Panc1 (cell line): ENCODE measurements at regions not wholly inside any gene's neighbourhood (a gene's known extent, or its start where the extent isn't known, plus 50 kb on each side); places are given as distances from the start of the nearest gene placed in this dataset.

Source experiments
- ATAC-seq: fragments of 200-7000 bp; cut with Tn5 transposase; 2 replicates; pipeline ENCODE4 v1.9.1; 2020; ENCODE audit warnings: mild to moderate bottlenecking, moderate library complexity
- BruUV-seq: library from RNA; stranded (reverse); fragments of 400-500 nt; replicated peaks from 2 replicates; lab custom pipeline; 2021; lab: Mats Ljungman, UMichigan
- CTCF ChIA-PET: fragments of 300-600 bp; sonication (Branson Sonifier 250); formaldehyde crosslinking; loops from one replicate; lab custom pipeline; 2022; ENCODE audit warnings: antibody characterized with exemption; lab: Charles Lee
- POLR2A ChIA-PET: fragments of 300-600 bp; sonication (Branson Sonifier 250); formaldehyde crosslinking; loops from one replicate; lab custom pipeline; 2022; ENCODE audit warnings: antibody characterized with exemption; lab: Charles Lee
- DNase-seq: peaks from one replicate; pipeline ENCODE4 v3.0.0-alpha.2; 2010; ENCODE audit warnings: low read depth, low spot score
- H3K27ac ChIP-seq: 2 replicates; pipeline ENCODE4 v1.5.1; 2011; ENCODE audit warnings: mild to moderate bottlenecking, low read length, inconsistent platforms
- H3K27me3 ChIP-seq: fragments of 200-500 bp; sonication (Bioruptor generic); 2 replicates; pipeline ENCODE4 v1.6.0; 2014; ENCODE audit warnings: low read length, inconsistent platforms; ENCODE audit not compliant: control insufficient read depth, insufficient read depth
- H3K36me3 ChIP-seq: fragments of 200-500 bp; sonication (Bioruptor generic); 2 replicates; pipeline ENCODE4 v1.5.1; 2014; ENCODE audit warnings: inconsistent platforms, mild to moderate bottlenecking, low read length, moderate library complexity; ENCODE audit not compliant: control insufficient read depth, insufficient read depth
- H3K4me1 ChIP-seq: 2 replicates; pipeline ENCODE4 v1.5.1; 2011; ENCODE audit warnings: inconsistent platforms, mild to moderate bottlenecking, low read length, moderate library complexity; ENCODE audit not compliant: control insufficient read depth, insufficient read depth
- H3K4me3 ChIP-seq, 2 experiments: 2 replicates each; pipeline ENCODE4 v1.5.1; 2011 to 2012; ENCODE audit warnings: low read depth in 2 of 2, low read length in 2 of 2, mild to moderate bottlenecking in 2 of 2, inconsistent platforms in 1 of 2, moderate library complexity in 1 of 2
- H3K9me3 ChIP-seq: fragments of 200-500 bp; sonication (Bioruptor generic); 2 replicates; pipeline ENCODE4 v1.5.1; 2014; ENCODE audit warnings: low read depth, mild to moderate bottlenecking, inconsistent platforms, low read length, moderate library complexity; ENCODE audit not compliant: control insufficient read depth, insufficient read depth
- CTCF ChIP-seq: fragments of 450-650 bp; IDR thresholded peaks from 2 replicates; pipeline ENCODE4 v1.5.1; 2017; ENCODE audit warnings: mild to moderate bottlenecking
- POLR2AphosphoS5 ChIP-seq: IDR thresholded peaks from 2 replicates; pipeline ENCODE4 v1.6.1; 2012; ENCODE audit warnings: mild to moderate bottlenecking, low read depth, low read length, moderate library complexity
- REST ChIP-seq, 2 experiments: IDR thresholded peaks; 2 replicates each; pipeline ENCODE4 v1.6.1; 2011 to 2012; ENCODE audit warnings: low read depth in 2 of 2, control low read depth in 1 of 2, low read length in 1 of 2, mild to moderate bottlenecking in 1 of 2, moderate library complexity in 1 of 2; ENCODE audit not compliant: insufficient read depth in 1 of 2
- SIN3A ChIP-seq: IDR thresholded peaks from 2 replicates; pipeline ENCODE4 v1.6.1; 2012; ENCODE audit warnings: low read depth, mild to moderate bottlenecking, low read length, moderate library complexity, borderline replicate concordance; ENCODE audit not compliant: insufficient read depth
- TCF7L2 ChIP-seq: IDR thresholded peaks from 2 replicates; pipeline ENCODE4 v1.6.1; 2011; ENCODE audit warnings: mild to moderate bottlenecking, low read depth, low read length, inconsistent platforms
- in situ Hi-C: cut with HindIII; loops from 2 replicates; pipeline ENCODE4 v1.10.0; 2016; ENCODE audit warnings: low sequenced_read_pairs, low pct_unique_long_range_greater_than_20kb
- intact Hi-C: fragments of 100-400 bp; cut with micrococcal nuclease; formaldehyde crosslinking; loops from one replicate; pipeline ENCODE4 v1.10.0; 2022; ENCODE audit not compliant: unreplicated experiment

- in situ Hi-C loops: no loop called here
- intact Hi-C loops: no loop called here
- POLR2A ChIA-PET: no interaction called here
- Histone ChIP-seq H3K36me3 (no peaks in the 10 kb centered on the region), H3K27me3 (no peaks in the 10 kb centered on the region), H3K27ac (no peak overlapping the region), H3K4me1 (no peaks in the 10 kb centered on the region), H3K9me3 (no peaks in the 10 kb centered on the region), H3K4me3 (no peak overlapping the region)
- ATAC-seq (no peak; the same call in 1 of the 2 replicates), DNase-seq (no peak)
- CTCF ChIA-PET: no interaction called here
- BruUV-seq: no TSS peak
- TF ChIP-seq REST (IDR thresholded peaks at IDR 0.05; ENCODE audit: insufficient read depth in 1 of 2, low read depth in 2 of 2, low read length in 1 of 2): no peak
These were observed 50.6 kb upstream of the DUSP5 start for GRCh38 chr10:110446954-110447608.

- no peak for TF ChIP-seq TCF7L2
- TF ChIP-seq REST (IDR thresholded peaks at IDR 0.05; ENCODE audit: insufficient read depth in 1 of 2, low read depth in 2 of 2, low read length in 1 of 2): no peak
- TF ChIP-seq CTCF: no peak
- no peak for TF ChIP-seq SIN3A
- no peak for TF ChIP-seq POLR2AphosphoS5
- no peak overlapping the region for H3K4me3 ChIP-seq
- no peak for DNase-seq
- ChIA-PET POLR2A (no interaction called here), CTCF (no interaction called here)
- H3K27me3 ChIP-seq: no peaks in the 10 kb centered on the region
- in situ Hi-C loops: no loop called here
- H3K9me3 ChIP-seq: no peaks in the 10 kb centered on the region
- H3K4me1 ChIP-seq: no peaks in the 10 kb centered on the region
- ATAC-seq: no peak
- BruUV-seq: no TSS peak
- H3K27ac ChIP-seq: no peak overlapping the region
- intact Hi-C loops: no loop called here
- no peaks in the 10 kb centered on the region for H3K36me3 ChIP-seq
These were observed 49.8 kb upstream of the DUSP5 start for GRCh38 chr10:110447886-110448285.
